Tibial nerve (tissue), 4 donors: ENCODE measurements at regions not wholly inside any gene's neighbourhood (a gene's known extent, or its start where the extent isn't known, plus 50 kb on each side); places are given as distances from the start of the nearest gene placed in this dataset.

ENCODE experiments used
- CTCF ChIP-seq, 5 experiments: fragments of 200-600 bp in 3 of 5; fragments of 450-650 bp in 2 of 5; sonication (generic) in 3 of 5; IDR thresholded peaks; one replicate each; pipeline ENCODE4 v1.5.1; 2016 to 2019; ENCODE audit warnings: antibody characterized with exemption in 5 of 5, mild to moderate bottlenecking in 3 of 5, moderate library complexity in 2 of 5
- EP300 ChIP-seq, 2 donors: sonication (generic); formaldehyde crosslinking; IDR thresholded peaks; one replicate each; pipeline ENCODE4 v1.6.1; 2017; ENCODE audit warnings: antibody characterized with exemption in 2 of 2, mild to moderate bottlenecking in 1 of 2
- POLR2A ChIP-seq, 2 donors: fragments of 450-650 bp; IDR thresholded peaks; one replicate each; pipeline ENCODE4 v1.6.1; 2017; ENCODE audit warnings: antibody characterized with exemption in 2 of 2, mild to moderate bottlenecking in 2 of 2, moderate library complexity in 2 of 2

GRCh38 chr5:1652873-1653697, 129.3 kb upstream of the LPCAT1 start:
- TF ChIP-seq CTCF (IDR thresholded peaks at IDR 0.05) (no peak), POLR2A (IDR thresholded peaks at IDR 0.05) (no peak), EP300 (IDR thresholded peaks at IDR 0.05) (no peak)
